ENCODE measurements at regions not wholly inside any gene's neighbourhood (a gene's known extent, or its start where the extent isn't known, plus 50 kb on each side); places are given as distances from the start of the nearest gene placed in this dataset.
"Not testable (repeated sequence)": the region's sequence is repeated elsewhere in the genome, so short reads cannot be mapped to it uniquely, and the experiment has no call there.

- Histone ChIP-seq H3K27me3 (no peaks in the 10 kb centered on the region), H3K36me3 (no peaks in the 10 kb centered on the region), H3K9me3 (no peaks in the 10 kb centered on the region), H3K4me1 (no peaks in the 10 kb centered on the region), H3K4me3 (replicated peaks in 1 of 3) (no peak overlapping the region), H3K27ac (no peak overlapping the region)
- TF ChIP-seq POLR2A (IDR thresholded peaks at IDR 0.05) = no peak
- TF ChIP-seq, protein P1, sequence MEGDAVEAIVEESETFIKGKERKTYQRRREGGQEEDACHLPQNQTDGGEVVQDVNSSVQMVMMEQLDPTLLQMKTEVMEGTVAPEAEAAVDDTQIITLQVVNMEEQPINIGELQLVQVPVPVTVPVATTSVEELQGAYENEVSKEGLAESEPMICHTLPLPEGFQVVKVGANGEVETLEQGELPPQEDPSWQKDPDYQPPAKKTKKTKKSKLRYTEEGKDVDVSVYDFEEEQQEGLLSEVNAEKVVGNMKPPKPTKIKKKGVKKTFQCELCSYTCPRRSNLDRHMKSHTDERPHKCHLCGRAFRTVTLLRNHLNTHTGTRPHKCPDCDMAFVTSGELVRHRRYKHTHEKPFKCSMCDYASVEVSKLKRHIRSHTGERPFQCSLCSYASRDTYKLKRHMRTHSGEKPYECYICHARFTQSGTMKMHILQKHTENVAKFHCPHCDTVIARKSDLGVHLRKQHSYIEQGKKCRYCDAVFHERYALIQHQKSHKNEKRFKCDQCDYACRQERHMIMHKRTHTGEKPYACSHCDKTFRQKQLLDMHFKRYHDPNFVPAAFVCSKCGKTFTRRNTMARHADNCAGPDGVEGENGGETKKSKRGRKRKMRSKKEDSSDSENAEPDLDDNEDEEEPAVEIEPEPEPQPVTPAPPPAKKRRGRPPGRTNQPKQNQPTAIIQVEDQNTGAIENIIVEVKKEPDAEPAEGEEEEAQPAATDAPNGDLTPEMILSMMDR (IDR thresholded peaks at IDR 0.05) = no peak
- intact Hi-C loops (cut with DNase I) = no loop called here
- no peak for DNase-seq
- WGBS, 2 donors = 80 to 87% methylated on average over 4 of the region's 4 CpGs
Observed at GRCh38 chr13:90943946-90944345, 403.5 kb upstream of the MIR17HG start.

GRCh38 chr13:90945146-90945545 is 402.3 kb upstream of the MIR17HG start:
- WGBS, 2 donors = 90% methylated on average over 3 of the region's 3 CpGs

DNA sequence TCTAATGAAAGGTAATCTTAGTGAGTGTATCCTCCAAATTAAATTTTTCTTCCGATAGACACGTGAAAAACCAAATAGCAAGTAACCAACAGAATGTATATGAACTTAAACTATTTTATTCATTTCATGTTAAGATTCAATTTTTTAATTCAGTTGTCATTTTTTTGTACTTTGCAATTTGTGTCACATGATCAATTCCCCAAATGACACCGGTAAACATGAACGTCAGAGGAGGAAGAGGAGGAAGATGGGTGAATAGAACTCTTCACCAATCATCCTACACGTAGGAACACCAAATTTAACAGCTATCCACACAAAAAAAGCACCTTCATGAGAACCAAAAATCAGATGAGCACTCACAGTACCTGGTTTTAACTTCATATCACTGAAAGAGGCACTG is 401.4 kb upstream of the MIR17HG start:
- WGBS, 2 donors = 79 to 80% methylated on average over 5 of the region's 5 CpGs

More at GRCh38 chr13:90945146-90945545, 402.3 kb upstream of the MIR17HG start:
- H3K4me3 ChIP-seq (replicated peaks in 1 of 3); H3K4me1 ChIP-seq; intact Hi-C loops (cut with DNase I); H3K36me3 ChIP-seq; DNase-seq; H3K27ac ChIP-seq; H3K9me3 ChIP-seq; H3K27me3 ChIP-seq: not testable (repeated sequence)

GRCh38 chr13:90947976-90948375 is 399.5 kb upstream of the MIR17HG start:
- Histone ChIP-seq H3K36me3 (no peaks in the 10 kb centered on the region), H3K27me3 (no peaks in the 10 kb centered on the region), H3K27ac (no peak overlapping the region), H3K4me1 (no peaks in the 10 kb centered on the region), H3K4me3 (replicated peaks in 1 of 3) (no peak overlapping the region), H3K9me3 (no peaks in the 10 kb centered on the region)
- DNase-seq = no peak
- intact Hi-C loops (cut with DNase I) = no loop called here
- WGBS, 2 donors = 75 to 84% methylated on average over 2 of the region's 2 CpGs
- TF ChIP-seq, protein P1 (IDR thresholded peaks at IDR 0.05) = no peak
- TF ChIP-seq POLR2A (IDR thresholded peaks at IDR 0.05) = no peak

More for the DNA sequence above, 401.4 kb upstream of the MIR17HG start:
- H3K4me1 ChIP-seq; H3K27me3 ChIP-seq; intact Hi-C loops (cut with DNase I); H3K27ac ChIP-seq; H3K9me3 ChIP-seq; DNase-seq; H3K36me3 ChIP-seq; H3K4me3 ChIP-seq (replicated peaks in 1 of 3): not testable (repeated sequence)

DNA sequence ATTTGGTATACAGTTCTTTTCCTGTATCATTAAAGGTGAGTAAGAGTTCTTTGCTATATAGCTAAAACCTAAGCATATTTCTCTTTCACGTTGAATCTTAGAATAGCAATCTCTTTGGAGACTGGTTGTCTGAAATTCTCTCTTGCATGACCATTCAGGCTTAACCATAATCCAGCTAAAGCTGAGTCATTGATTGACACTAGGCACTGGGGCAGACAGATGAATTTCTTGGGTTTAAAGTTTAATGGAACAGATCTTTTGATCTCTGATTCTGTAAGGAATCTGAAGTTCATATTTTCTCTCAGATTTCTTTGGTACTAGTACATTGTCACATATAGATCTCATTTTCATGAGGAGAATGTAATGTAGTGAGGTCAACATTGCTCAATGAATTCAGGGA is 397.3 kb upstream of the MIR17HG start:
- no peak overlapping the region for H3K4me3 ChIP-seq (replicated peaks in 1 of 3)
- H3K9me3 ChIP-seq = no peaks in the 10 kb centered on the region
- 34 to 57% methylated on average over 1 of the region's 1 CpG for WGBS, 2 donors
- no peak for DNase-seq
- no peak overlapping the region for H3K27ac ChIP-seq
- no peaks in the 10 kb centered on the region for H3K4me1 ChIP-seq
- no peaks in the 10 kb centered on the region for H3K27me3 ChIP-seq
- TF ChIP-seq, protein P1 (IDR thresholded peaks at IDR 0.05) = no peak
- TF ChIP-seq POLR2A (IDR thresholded peaks at IDR 0.05) = no peak
- H3K36me3 ChIP-seq = no peaks in the 10 kb centered on the region
- intact Hi-C loops (cut with DNase I) = no loop called here

DNA sequence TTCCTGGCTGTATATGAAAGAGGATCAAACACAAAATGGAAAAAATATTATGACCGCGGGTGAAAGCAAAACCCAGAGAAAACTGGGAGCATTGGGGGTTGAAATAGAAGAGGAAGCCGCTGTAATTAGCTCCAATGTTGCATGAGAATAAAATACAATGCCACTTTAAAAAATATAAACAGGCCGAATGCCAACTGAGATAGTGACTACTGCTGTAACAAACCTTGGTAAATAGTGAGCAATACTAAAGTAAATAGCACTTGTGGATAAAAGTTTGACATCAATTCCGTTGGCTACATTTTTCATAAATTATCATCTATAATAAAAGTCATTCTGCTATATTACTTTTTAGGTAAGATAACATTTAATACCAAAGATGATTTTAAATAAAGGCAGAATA is 395.8 kb upstream of the MIR17HG start:
- no peaks in the 10 kb centered on the region for H3K4me1 ChIP-seq
- no peaks in the 10 kb centered on the region for H3K9me3 ChIP-seq
- no peaks in the 10 kb centered on the region for H3K36me3 ChIP-seq
- intact Hi-C loops (cut with DNase I) = no loop called here
- DNase-seq = no peak
- WGBS, 2 donors = 87 to 89% methylated on average over 5 of the region's 5 CpGs
- H3K4me3 ChIP-seq (replicated peaks in 1 of 3) = no peak overlapping the region
- H3K27me3 ChIP-seq = no peaks in the 10 kb centered on the region
- TF ChIP-seq POLR2A (IDR thresholded peaks at IDR 0.05) = no peak
- TF ChIP-seq, protein P1 (IDR thresholded peaks at IDR 0.05) = no peak
- no peak overlapping the region for H3K27ac ChIP-seq

Measured in thyroid gland (tissue), 4 donors.